AG09309 (cell line): ENCODE measurements at regions not wholly inside any gene's neighbourhood (a gene's known extent, or its start where the extent isn't known, plus 50 kb on each side); places are given as distances from the start of the nearest gene placed in this dataset.

ENCODE experiments used
- DNase-seq: peaks from one replicate; pipeline ENCODE4 v3.0.0-alpha.2; 2010; ENCODE audit warnings: low read depth
- H3K4me3 ChIP-seq: 2 replicates; pipeline ENCODE4 v1.5.1; 2011; ENCODE audit warnings: mild to moderate bottlenecking, low read depth, low read length, moderate library complexity; ENCODE audit not compliant: control insufficient read depth
- TF ChIP-seq, protein P1 (sequence below): IDR thresholded peaks from 2 replicates; pipeline ENCODE4 v1.5.1; 2011; ENCODE audit warnings: mild to moderate bottlenecking, low read depth, low read length, inconsistent platforms; ENCODE audit not compliant: insufficient read depth, control insufficient read depth; ENCODE audit errors: missing control alignments

DNA sequence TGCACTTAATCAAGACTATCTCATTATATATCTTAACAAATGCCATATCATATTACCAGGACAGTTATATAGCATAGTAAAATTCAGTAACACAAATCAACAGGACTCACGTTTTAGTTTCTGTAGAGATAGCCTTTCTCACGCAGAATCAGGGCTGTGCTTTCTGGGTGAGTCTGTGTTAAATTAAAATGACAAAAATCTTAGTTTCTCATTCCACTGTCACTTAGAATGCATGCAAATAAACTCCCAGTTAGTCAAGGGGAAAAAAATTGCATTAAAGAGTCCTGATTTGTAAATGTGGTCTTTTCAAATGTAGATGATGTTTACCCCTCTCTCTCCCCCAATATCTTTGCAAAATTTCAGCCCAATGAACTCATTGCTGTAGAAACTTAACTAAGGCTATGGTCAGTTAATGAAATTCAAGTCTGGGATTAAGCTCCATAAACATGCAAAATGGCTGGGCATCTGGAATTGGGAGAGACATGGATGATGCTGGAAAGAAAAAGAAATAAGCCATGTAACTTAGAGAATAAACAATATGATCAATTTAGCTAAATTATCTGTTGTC, 77.8 kb upstream of the MGAT4C start:
- DNase-seq = no peak
- TF ChIP-seq, protein P1, sequence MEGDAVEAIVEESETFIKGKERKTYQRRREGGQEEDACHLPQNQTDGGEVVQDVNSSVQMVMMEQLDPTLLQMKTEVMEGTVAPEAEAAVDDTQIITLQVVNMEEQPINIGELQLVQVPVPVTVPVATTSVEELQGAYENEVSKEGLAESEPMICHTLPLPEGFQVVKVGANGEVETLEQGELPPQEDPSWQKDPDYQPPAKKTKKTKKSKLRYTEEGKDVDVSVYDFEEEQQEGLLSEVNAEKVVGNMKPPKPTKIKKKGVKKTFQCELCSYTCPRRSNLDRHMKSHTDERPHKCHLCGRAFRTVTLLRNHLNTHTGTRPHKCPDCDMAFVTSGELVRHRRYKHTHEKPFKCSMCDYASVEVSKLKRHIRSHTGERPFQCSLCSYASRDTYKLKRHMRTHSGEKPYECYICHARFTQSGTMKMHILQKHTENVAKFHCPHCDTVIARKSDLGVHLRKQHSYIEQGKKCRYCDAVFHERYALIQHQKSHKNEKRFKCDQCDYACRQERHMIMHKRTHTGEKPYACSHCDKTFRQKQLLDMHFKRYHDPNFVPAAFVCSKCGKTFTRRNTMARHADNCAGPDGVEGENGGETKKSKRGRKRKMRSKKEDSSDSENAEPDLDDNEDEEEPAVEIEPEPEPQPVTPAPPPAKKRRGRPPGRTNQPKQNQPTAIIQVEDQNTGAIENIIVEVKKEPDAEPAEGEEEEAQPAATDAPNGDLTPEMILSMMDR = no peak
- no peak overlapping the region for H3K4me3 ChIP-seq

DNA sequence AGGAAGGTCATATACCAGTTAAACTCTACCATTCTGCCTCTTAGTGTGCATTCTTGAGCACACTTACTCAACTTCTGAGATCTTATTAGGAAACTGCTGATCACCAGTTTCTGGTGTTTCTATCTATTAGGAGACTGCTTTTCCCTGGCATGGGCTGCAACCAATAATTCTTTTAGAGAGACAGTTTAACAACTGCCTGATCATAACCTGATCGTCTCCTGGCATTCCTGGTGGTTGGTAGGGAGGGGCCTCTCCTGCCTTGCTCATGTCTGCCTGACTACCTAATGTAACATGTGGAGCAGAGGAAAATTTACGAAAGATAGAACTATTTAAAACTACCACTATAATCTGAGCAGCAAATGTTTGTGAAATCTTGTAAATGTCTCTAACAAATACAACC, 75.3 kb upstream of the MGAT4C start:
- H3K4me3 ChIP-seq = no peak overlapping the region
- DNase-seq = no peak
- TF ChIP-seq, protein P1 = no peak

DNA sequence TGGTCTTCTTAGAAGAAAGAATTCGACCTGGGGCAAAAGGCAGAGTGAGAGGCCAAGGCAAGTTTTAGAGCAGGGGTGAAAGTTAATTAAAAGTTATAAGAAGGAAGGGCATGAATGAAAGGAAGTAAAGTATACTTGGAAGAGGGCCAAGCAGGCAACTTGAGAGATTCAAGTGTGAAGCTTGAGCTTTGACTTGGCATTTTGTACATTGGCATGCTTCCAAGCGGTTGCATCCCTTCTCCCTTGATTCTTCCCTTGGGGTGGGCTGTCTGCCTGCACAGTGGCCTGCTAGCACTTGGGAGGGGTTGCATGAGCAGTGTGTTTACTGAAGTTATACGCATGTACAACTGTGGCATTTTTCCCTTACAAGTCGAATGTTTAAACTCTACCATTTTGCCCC, 74.8 kb upstream of the MGAT4C start:
- TF ChIP-seq, protein P1 = no peak
- no peak for DNase-seq
- no peak overlapping the region for H3K4me3 ChIP-seq

DNA sequence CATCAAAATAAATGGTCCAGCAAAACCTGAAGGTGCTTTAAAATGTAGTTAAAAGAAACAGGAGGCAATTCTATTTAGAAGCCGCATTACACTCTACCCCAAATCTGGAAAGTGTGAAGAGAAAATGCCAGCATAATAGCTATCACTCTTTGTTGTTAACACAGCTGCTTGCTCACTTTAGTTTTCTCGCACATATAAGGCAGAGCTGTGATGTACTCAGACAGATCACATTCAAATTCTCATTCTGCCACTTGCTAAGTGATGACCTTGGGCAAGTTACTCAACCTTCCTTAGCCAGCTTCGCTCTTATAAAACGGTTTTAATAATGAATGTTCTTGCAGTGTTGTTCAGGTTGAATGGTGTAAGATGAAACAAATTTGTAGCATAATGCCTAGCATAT, 56.0 kb upstream of the MGAT4C start:
- no peak for DNase-seq
- H3K4me3 ChIP-seq = no peak overlapping the region
- TF ChIP-seq, protein P1 = no peak
